NCI-H1417 (cell line): ENCODE measurements at regions not wholly inside any gene's neighbourhood (a gene's known extent, or its start where the extent isn't known, plus 50 kb on each side); places are given as distances from the start of the nearest gene placed in this dataset.

Experiments used
- DNase-seq, 3 experiments: peaks; one replicate each; lab custom pipeline; 2025; lab: John Stamatoyannopoulos, UW

DNA sequence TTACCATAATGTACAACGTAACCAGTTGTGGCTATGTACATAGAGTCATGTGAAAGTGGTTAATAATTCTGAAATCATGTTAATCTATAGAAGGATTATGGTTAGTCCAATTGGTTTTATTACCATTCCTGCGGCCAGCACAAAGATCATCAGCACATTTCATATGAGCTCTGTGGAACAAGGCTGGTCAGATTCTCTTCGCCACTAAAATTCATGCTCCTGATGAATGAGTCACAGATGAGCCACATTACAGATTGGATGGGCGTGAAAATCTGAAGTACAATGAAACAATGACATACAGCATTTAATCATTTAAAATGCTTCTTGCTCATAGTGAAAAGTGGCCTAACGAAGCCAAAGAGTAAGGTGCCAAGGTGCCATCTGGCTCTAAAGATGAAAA is 716.2 kb upstream of the PHF14 start:
- no peak for DNase-seq

DNA sequence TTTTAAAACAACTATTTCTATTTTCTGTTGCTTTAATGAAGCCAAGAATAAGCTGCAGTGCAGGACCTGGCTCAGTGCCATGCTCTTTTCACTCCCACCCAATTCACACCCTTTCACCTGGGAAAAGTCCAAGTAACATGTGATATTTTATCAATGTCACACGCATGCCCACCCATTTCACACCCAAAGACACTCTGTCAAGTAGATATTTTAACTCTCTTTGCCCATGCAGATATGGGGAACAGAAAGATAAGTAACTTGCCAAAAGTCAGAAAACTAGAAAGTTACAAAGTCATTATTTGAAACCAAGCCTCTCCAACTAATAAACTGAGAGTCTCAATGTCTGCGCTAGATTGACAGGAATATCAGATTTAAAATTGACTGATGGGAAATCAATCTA is 706.7 kb upstream of the PHF14 start:
- no peak for DNase-seq

- no peak for DNase-seq
These were observed 705.6 kb upstream of the PHF14 start for GRCh38 chr7:10268034-10268433.

DNA sequence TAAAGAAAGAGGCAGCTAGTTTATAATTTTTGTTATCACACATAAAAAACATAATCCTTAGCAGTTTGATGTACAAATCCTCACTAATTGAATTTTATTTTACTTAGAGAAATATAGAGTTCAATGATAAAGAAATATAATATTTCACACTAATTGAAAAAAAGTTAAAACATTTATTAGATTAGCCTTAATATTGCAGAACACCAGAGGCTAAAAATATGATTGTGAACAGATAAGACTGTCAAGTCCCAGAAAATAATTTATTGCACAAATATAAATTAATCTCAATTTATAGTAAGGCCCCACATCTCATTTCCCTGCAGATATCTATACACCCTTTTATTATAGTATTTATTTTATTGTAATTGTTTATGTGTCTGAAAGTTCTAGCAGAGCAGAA is 690.8 kb upstream of the PHF14 start:
- no peak for DNase-seq

GRCh38 chr7:10284001-10284400 is 689.7 kb upstream of the PHF14 start:
- DNase-seq: no peak

GRCh38 chr7:10299384-10299783 is 674.3 kb upstream of the PHF14 start:
- no peak for DNase-seq

GRCh38 chr7:10300577-10300976 is 673.1 kb upstream of the PHF14 start:
- DNase-seq: no peak

- no peak for DNase-seq
These were observed 665.4 kb upstream of the PHF14 start for GRCh38 chr7:10308276-10308675.

- no peak for DNase-seq
These were observed 660.7 kb upstream of the PHF14 start for GRCh38 chr7:10312942-10313341.

- DNase-seq: no peak
These were observed 657.8 kb upstream of the PHF14 start for GRCh38 chr7:10315881-10316280.

- no peak for DNase-seq
These were observed 657.2 kb upstream of the PHF14 start for GRCh38 chr7:10316488-10316887.

DNA sequence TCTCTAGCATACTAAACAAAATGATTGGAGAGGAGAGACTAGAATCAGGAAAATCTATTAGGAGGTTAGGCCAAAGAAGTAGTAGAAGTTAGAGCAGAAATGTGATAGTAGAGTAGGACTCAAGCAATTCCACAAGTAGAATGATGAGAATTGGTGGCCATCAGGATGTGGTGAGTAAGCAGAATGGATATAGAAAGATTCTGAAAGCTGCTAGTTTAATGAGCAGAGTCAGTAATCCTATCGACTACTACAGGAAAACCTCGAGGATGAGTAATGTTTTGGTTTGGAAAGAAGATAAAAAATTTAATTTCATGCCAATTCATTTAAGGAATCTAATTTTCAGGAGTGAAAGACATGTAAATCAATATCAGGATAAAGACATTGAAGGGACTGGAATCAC is 648.3 kb upstream of the PHF14 start:
- DNase-seq: no peak

DNA sequence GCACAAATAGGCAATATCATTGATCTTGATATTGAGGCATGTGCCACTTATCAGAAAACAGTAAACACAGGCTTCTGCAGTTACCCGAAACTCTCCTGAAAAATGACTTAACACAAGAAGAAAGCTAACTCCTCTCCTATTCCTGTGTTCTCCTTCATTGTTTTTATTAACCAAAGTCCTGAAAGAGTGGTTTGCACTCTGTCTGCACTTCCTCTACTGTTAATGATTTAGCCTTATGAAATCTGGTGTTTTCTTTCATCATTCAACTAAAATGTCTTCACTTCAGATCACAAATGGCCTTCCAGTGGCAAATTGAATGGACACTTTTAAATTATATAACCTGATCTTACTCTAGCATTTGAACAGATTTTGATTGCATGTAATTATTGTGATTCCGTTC is 630.6 kb upstream of the PHF14 start:
- DNase-seq: peak in 1 of 3 experiments; percentile 49

- DNase-seq: no peak
These were observed 627.6 kb upstream of the PHF14 start for GRCh38 chr7:10346032-10346431.

DNA sequence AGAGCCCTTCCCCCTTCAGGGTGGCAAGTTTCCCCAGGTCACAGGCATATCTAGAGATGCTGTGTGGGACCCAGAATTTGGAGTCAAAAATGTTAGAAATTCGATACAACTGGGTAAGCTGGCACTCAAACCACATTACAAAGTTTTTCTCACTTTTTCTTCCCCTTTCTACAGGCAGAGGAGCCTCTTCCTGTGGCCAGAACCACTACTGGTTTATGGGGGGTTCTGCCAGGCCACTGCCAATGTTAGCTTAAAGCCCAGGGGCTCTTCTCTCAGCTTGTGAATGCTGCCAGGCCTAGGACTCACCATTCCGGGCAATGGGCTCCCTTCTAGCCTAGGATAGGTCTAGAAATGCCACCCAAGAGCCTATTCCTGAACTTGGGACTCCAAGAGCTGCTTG is 617.9 kb upstream of the PHF14 start:
- DNase-seq: no peak

DNA sequence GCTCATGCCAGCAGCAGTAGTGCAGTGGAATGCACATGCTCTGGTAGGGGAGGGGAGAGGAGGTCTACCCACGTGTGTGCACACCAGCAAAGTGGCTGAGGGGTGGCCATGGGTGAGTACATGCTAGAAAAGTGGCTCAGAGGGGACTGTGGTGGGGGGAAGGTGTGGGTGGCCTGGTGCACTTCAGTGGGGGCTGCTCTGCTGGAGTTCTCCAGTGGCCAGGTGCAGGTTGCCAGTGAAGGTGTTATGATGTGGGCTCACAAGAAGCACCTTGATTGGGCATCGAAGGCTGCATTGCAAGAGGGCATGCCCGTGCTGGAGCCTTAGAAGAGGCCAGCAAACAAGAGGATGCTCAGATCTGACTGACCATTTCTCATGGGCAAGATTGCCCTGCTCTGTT is 613.6 kb upstream of the PHF14 start:
- no peak for DNase-seq

DNA sequence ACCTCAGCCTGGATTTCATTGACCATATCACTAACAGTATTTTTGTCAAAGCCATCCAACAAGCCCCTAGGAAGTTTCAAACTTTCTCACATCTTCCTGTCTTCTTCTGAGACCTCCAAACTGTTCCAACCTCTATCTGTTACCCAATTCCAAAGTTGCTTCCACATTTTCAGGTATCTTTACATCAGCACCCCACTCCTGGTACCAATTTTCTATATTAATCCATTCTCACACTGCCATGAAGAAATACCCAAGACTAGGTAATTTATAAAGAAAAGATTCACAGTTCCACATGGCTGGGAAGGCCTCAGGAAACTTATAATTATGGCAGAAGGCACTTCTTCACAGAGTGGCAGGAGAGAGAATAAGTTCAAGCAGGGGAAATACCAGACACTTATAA is 571.9 kb upstream of the PHF14 start:
- DNase-seq: no peak

- peak; percentile 35 to 83 (median 43) for DNase-seq
These were observed 561.2 kb upstream of the PHF14 start for GRCh38 chr7:10412422-10413019.

DNA sequence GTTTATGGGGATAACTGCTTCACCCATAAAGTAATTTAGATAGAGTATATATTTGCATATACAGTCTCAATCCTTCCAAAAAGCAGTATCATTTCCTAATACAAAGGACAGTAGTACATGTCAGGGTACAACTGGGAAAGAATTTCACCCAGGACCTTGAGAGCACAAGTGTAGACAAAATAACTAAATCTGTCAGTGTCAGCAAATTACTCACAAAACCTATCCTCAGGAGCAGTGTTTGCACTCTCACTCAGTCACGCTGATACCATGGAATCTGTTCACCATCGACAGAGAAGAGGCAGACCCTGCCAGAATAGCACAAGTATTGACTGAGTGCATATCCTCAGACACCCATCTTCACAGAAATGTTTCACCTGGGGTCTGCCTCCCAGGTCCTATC is 554.7 kb upstream of the PHF14 start:
- no peak for DNase-seq

GRCh38 chr7:10429031-10429430 is 544.6 kb upstream of the PHF14 start:
- DNase-seq: no peak

GRCh38 chr7:10429511-10429910 is 544.2 kb upstream of the PHF14 start:
- peak in 1 of 3 experiments; percentile 41 for DNase-seq

GRCh38 chr7:10436302-10436701 is 537.4 kb upstream of the PHF14 start:
- DNase-seq: no peak

DNA sequence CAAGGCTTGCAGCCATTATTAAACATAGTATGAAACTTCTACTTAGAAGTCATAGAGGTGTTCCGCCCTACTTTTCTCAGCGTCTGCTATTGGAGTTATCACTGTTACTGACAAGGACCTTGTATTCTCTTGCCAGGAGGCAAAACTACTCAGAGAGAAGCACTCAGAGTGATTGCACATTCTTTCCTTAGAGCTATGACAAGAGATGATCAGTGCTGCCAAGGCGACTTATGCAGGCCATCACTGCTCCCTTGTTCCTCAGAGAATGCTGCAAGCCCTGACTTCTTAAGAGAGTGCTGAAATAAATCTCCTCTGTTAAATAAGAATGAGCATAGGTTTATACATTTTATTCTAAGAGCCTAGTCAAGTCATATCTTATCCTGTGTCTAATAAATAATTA is 534.6 kb upstream of the PHF14 start:
- DNase-seq: no peak

- DNase-seq: no peak
These were observed 517.7 kb upstream of the PHF14 start for GRCh38 chr7:10455936-10456335.

DNA sequence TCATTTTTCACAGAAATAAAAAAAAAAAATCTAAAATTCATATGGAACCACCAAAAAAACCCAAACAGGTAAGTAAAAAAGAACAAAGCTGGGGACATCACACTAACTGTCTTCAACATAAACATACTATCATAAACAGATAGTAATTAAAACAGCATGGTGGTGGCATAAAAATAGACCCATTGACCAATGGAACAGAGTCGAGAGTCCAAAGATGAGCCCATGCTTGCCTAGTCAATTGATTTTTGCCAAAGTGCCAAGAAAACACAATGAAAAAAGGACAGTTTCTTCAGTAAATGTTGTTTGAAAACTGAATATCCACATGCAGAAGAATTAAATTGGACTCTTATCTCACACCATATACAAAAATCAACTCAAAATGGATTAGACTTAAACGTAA is 513.2 kb upstream of the PHF14 start:
- DNase-seq: no peak
